ENCODE measurements at regions not wholly inside any gene's neighbourhood (a gene's known extent, or its start where the extent isn't known, plus 50 kb on each side); places are given as distances from the start of the nearest gene placed in this dataset.

DNA sequence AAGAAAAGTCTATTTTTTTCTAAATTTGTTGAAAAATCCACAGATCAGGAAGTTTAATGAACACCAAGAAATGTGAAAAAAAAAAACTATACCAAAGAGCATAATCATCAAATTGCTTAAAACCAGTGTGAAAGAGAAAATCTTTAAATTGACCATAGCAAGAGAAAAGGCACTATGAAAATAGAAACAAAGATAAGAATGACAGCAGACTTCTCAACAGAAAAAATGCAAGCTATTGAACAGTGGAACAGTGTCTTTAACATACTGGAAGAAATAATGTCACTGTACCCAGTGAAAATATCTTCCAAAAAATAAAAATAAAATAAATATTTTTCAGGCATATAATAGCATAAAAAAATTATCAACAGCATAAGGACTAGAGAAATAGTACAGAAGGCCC is 243.0 kb upstream of the GJB5 start:
- no peak for DNase-seq

DNA sequence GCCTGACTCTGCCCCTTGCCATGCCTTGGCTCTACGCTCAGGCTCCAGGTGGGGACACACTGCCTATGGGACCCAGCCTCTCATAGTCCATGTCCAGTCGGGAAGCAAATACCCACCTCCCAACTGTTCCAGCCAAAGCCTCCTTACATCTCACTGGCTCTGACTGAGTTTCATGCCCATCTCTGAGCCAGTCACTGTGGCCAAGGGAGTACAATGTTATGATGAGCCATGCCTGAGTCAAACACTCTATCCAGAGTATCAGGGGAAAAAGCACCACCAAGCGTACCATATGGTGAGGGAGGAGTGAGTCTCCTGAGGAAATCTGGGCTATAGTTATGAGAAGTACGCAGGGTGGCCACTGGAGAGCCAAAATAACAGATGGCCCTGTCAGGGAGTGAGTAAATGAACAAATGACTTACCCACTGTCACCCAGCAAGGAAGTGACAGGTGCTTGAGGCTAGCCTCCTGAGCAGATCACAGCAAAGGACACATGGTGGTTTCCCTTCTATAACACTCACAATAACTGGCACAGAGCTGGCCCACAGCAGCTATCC is 236.6 kb upstream of the GJB5 start:
- DNase-seq = no peak

DNA sequence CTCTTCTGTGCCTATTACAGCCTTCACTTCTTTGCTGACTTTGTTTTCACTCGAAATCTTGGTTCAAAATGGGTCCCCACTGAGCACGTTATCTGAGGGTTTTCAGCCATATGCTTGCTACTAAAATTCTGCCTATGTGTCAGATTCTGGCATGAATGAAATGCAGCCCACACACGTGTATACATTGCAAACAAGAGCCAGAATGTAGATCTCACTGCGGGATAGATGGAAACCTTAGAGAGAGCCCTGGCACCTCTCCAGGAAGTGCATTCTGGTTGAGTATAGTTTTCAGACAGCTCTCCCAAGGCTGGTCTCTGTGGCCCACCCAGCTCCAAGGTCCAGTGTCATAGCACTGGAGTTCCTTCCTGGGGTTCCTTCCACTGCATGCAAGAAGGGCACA is 234.7 kb upstream of the GJB5 start:
- no peak for DNase-seq

DNA sequence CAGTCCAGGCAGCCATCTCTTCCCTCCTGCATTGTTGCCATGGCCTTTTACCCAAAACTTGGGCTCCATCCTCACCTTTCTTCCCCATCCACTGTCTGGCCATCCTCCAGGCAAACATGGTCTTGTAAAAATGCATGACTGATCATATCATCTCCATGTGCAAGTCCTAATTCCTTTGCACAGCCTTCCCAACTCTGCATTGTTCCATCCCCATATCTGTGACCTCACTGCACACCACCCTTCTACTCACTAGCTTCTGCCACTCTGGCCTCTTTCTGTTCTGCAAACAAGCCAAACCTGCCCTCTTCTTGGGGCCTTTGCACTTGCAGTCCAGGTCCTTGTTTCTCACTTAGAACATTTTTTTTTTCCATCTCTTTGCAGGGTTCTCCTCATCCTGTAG is 230.1 kb upstream of the GJB5 start:
- no peak for DNase-seq

DNA sequence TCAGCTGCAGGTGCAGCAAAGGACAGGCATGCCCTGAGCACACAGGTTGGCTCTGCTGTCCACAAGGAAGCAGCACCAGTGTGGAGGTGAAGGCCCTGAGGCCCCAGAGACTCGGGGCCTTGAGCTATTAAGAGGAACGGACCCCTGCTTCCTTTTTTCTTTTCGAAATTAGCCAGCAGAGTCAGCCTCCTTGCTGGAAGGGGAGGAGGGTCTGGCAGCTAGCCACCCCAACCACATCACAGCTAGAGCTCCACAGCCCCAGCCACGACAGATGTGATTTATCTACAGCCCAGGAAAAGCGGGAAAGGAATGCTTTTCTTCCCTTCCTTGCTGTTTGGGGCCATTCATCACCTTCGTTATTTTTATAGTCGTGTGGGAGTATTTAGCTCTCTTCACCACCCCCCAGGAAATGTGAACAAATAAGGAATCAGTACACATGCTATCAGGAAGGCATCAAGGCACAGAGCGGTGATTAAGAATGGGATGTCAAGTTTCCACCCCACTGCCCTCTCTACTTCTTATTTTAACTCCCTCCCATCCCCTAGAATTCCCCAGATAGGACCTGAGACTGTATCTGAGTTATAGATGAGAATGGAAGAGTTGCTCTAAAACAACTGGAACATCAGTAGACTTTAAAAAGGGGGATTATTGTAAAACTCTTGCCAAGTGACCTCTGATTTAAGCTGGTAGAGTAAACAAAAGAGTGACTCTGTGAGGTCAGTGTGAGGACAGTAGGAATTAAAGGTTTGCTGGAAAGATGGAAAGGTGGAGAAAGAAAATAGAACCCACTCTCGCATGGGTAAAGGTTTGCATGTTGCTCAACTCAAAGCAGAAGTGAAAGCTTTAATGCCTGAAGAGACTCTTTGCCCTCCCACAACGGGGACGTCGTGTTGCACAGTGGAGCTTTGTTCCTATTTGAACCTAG is 224.7 kb upstream of the GJB5 start:
- DNase-seq = peak; percentile 0

DNA sequence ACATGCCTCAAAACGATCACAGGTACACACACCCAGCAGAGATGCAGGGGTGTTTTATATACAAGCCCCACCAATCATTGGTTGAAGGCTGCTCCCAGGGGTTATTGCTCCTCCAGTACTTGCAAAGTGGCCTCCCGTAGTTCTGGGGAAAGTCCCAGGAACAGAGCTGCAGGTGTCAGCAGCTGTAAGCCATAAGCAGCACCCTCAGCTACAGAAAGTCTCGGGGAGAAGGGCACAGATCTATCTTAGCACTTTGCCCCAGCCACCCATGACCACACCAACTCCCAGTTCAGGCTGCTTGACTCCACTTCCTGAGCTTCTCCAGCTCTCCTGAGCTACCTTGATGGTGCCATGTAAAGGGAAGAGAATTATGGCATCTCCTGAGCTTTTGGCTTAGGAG is 222.7 kb upstream of the GJB5 start:
- DNase-seq = no peak

DNA sequence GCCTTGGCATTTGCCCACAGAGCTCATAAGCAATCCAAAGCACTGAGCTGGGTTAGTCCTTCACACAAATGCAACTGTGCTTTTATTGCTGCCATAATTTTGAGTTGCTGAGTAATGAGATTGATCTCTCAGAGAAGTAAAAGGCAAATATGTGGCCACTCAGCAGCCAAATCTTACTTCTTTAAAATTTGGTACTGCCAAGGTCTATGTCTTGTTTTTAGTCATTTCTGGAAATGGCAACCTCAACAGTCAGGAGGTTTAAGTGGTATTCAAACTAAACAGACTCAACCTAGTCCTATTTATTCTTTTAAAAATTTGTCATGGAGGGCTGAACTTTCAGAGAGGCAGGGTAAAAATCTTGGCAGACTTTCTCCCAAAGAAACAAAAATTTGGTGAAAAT is 216.4 kb upstream of the GJB5 start:
- no peak for DNase-seq

DNA sequence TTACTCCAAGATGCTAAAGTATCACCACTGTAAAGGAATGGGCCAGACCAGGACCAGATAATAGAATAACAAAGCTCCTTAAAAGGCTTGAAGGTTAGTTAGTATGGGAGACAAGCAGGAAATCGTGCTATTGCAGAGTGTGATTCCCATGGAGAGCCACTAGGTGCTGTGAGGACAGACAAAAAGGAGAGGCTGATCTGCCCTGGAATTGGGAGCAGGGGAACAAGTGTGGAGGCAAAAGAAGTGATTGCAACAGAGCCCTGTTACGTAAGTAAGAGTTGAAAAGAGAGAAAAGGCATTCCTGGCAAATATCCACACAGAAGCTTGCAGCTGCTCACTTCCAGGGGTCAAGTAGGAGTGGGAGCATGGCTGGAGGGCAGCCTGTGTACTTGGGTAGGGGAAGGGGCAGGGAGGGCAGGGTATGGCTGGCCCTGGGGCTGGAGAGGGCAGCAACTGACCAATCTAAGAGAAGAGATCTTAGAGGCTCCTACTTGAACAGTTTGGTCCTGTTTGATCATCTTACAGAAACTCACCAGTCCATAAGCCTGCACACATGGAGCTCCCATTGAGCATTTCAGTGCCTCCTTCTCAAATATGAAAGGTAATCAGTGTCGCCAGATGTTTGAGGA is 207.7 kb upstream of the GJB5 start:
- DNase-seq = no peak

DNA sequence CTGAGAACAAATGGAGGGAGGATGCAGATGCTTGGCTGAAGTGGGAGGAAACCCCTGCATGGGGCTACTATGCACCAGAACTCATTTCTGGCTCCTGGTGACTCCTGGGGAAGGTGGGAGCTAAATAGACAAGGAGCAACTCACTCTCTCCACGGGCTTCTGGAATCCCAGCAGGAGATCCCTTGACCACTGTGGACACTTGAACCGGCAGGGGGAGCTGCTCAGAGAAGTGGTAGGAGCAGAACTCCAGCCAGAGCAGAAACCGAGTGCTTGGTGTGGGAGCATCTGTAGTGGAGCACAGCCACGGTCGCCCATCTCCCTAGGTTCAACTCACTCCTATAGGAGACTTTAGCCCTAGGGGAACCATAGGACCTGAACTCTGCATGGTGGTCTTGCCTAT is 205.6 kb upstream of the GJB5 start:
- DNase-seq = no peak

DNA sequence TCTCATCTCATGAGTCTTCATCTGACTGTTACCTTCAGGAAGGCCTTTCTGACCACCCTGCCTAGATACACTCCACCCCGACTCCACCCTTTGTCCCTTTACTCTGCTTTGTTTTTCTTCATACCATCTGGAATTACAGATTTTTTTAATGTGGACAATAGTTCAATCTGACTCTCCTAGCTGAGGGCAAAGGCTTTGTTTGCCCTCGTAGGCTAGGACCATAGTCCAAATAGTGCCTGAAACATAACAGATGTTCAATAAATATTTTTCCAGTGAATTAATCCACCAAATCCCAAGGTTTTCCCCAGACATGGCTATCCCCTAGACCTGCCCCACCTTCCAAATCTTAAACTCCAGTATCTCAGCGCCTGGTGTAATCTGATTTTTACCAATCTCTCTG is 176.5 kb upstream of the GJB5 start:
- no peak for DNase-seq

DNA sequence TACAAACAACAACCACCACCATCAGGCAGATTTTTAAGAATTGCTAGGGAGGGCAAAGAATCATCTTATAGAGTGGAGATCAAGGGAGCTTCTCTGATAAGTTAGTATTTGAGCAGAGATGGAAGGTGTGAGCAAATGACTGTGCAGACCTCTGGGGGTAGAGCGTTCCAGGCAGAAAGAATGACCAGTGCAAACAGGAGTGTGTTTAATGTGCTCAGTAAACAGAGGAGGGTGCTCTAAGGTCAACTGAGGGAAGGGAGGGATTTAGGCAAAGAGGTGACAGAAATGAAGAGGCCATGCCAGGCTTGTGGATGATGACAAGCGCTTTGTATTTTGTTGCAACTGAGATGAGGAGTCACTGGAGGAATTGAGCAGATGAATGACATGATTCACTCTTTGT is 172.5 kb upstream of the GJB5 start:
- DNase-seq = no peak

DNA sequence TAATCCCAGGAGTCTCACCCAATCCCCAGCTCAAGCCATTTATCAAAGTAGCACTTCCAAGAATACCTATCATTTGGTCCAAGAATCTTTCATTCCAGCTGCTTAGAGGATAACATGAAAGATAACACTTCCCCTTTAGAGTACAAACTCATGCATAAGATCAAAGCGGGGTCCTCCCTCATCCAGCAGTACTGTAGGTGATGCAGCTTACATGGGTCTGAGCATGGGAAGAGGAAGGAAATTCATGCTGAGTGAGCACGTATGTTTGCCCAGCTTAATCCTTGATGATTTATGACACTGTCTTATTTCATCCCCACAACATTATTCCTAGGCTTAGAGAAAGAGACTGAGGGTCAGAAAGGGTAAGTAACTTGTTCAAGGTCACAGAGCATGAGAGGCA is 167.1 kb upstream of the GJB5 start:
- no peak for DNase-seq

DNA sequence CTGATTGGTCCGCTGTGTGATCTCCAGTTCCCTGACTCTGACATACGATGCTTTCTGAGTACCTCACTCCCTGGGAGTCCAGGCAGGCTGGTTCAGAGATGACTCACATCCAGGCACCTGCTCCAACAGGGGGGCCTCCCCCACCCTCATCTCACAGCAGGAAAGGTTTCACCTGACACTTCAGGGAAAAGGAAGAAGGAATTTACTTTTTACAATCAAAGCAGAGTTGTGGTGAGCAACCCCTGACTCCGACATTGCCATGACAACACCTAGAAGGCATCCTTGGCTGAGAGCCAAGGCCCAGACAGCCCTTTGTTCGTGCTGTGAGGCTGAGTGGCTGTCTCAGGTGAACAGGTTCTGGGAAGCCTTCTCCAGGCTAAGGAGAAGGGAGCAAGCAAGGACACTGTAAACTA is 164.6 kb upstream of the GJB5 start:
- DNase-seq = no peak

DNA sequence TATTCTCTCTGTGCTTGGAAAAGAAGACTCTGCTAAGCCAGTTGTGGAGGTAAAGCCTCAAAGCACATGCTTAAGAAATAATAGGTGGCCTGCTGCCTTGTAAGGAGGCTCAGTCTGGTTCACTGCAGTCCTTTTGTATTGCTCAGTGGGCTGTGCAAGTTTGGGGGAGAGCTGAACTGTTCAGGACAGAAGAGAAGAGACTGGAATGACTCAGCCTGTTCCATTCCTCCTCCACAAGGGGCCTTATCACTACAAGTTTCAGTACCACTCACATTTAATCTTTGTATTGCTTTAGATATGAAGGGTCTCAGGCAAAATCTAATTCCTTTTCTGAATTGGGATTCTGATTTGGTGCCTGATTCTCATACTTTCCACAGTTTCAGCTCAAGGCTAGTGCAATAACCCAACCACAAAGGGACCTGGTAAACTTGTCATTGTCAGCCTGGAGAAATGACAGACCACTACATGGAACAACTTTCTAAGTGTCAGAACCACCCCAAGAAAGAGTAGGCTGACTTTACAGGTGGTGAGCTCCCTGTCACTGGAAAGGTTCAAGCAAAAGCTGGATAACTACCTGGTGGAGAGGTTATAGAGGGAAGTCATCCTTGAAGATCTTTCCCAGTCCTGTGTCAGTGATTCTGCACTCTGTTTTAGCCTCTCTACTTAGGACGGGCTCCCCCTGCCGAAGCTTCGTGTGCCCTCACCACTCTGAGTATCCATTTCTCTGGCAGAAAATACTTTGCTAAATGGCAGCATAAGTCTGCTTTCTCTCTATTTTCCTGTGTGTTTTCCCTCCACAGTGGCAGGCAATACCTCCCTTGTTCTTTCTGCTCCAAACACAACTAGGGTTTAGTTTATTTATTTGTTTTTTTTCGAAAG is 162.9 kb upstream of the GJB5 start:
- no peak for DNase-seq

DNA sequence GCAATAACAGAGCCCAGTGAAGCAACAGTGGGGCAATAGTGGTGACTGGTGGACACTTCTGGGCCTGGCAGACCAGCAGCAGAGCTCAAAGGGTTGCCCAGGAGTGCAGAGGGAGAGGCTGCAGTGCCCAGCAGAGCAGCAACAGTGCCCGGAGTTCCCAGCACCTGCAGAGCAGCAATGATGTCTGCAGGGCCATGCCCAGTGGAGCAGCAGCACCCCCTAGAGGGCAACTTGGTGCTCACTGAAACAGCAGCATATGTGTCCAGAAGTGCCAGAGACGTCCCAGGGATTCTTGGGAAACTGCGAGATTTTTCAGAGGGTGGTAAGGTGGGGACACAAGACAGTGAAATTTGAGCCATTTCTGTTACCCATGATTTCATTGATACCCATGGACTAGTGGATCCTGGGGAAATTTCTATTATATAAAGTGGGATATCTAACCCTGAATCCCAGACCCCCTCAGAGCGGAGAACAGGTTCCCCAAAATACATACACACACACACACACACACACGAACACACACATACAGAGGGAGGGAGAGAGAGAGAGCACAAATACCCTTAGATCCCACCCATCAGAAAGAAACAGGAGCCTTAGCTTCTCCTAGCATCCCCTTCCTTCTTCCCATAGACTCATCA is 156.9 kb upstream of the GJB5 start:
- DNase-seq = peak; percentile 9

DNA sequence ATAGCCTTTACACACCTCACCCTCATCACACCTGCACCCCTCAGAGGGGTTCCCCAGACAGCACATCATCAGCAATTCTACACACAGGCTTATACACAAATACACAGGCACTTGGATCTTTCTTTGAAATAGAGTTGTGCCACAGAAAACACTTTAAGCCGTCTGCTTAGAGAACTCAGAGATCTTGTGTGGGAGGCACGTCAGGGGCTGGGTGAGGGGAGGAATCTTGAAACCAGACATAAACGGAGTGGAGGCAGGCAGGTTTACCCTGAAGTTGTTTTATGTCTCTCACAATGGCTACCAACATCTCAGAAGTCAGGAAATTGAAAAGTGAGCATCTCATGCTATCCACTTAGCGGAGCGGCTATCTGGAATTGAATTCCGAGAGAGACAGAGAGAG is 151.9 kb upstream of the GJB5 start:
- DNase-seq = no peak

DNA sequence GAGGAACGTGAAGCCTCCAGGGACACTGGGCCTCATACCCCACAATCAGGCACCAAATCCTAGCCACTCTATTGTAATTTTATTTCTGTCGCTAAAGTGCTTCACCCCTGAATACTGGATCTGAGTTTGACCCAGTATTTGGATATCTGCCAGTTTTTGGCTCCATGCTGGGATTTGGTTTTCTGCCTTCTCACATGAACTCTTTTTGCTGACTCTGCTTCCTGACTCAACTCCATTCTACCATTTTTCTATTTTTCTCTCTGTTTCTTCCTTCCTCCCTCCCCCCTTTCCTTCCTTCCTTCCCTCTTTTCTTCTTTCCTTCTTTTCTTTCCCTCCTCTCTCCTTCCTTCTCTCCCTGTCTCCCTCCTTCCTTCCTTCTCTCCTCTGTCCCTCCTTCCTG is 151.3 kb upstream of the GJB5 start:
- DNase-seq = no peak

DNA sequence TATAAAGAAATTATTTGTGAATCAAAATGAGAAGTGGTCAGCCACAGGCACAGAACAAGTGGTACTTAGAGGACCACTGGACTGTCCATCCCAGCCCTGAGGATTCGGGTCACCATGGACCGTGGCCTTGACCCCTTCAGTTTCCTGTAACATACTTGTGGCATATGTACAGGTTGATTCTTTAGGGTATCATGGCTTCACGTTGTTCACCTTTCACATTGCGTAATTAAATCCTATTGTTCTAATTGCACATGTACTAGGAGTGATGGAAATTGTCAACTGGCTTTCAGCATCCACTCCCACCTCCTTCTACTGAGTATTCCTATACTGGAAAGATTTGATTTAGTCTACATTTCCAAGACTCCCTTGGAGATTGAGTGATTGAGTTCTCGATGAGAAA is 148.3 kb upstream of the GJB5 start:
- DNase-seq = no peak

DNA sequence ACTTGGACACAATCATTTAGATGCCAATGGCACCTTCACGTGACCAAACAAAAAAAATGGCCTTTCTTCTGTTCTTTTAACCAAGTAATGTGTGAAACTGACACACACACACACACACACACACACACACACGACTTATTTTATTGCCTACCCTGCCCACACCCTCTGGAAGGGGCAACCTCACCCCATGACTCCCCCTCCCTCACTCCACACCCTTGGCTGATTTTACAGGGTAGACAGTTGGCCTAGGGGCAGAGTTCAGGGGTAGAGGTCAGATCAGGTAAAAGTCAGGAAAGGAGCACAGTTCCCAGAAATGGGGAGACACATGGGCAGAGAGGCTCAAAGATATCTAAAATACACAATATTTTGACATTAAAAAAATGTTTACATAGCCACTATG is 144.8 kb upstream of the GJB5 start:
- no peak for DNase-seq

DNA sequence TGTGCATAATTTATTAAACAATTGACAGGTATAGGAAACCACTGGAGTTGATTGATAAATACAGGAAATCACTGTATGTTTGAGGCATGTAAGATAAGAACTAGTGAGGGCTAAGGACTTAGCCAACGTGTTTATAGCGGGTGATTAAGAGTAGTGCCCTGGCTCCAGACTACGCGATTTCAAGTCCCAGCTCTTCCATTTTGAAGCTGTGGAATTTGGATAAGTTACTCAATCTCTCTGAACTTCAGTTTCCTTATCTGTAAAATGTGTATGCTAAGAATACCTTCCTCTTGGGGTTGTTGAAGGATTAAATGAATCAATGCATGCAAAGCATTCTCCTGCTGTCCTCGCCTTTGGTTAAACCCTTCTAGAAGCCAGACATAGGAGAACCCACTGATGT is 143.3 kb upstream of the GJB5 start:
- DNase-seq = no peak

DNA sequence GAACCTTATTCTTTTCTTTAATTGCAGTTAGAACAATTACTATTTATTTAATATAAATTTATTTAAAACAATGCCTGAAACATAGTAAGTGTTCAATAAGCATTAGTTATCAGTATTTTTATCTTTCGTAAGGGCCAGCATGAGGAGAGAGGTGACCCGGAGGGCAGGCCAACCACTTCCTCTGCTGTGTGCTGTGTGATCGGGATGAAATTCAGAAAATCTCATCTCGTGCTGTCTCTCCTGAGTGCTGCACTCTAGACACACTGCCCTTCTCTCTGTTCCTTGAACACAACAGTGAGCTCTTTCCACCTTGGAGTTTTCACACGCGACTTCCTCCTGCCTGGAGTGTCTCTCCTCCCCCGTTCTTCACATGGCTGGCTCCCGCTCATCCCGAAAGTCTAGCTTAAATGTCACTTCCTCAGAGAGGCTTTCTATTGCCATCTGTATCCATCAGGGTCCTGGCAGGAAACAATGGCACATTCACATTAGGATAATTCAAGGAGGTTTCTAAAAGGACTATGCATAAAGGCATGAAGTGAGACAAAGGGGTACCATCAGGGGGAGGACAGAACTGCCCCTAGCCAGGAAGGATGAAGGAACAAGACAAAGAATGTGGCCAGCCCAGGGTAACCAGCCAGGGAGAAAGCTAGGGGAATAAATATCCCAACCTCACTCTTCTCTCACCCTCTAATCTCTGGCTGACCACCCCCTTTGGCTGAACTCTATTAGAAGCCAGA is 142.6 kb upstream of the GJB5 start:
- no peak for DNase-seq
